Lung (tissue), 11 donors: ENCODE measurements at regions not wholly inside any gene's neighbourhood (a gene's known extent, or its start where the extent isn't known, plus 50 kb on each side); places are given as distances from the start of the nearest gene placed in this dataset.

Experiments
- ATAC-seq: fragments of 200-7000 bp; cut with Tn5 transposase; one replicate; pipeline ENCODE4 v1.9.1; 2020; ENCODE audit warnings: moderate number of reproducible peaks; ENCODE audit not compliant: insufficient read depth, low FRiP score
- DNase-seq, 3 donors: peaks; one replicate each; pipeline ENCODE4 v3.0.0-alpha.2; 2013 to 2017
- H3K27ac ChIP-seq, 2 donors: one replicate each; pipeline ENCODE4 v1.5.1; 2013; ENCODE audit warnings: mild to moderate bottlenecking in 2 of 2, moderate library complexity in 2 of 2, control low read depth in 1 of 2, inconsistent platforms in 1 of 2, low read depth in 1 of 2, low read length in 1 of 2
- H3K27me3 ChIP-seq, 3 donors: one replicate each; pipeline ENCODE4 v1.5.1; 2013; ENCODE audit warnings: low read length in 2 of 3; ENCODE audit not compliant: control insufficient read depth in 3 of 3, insufficient read depth in 3 of 3
- H3K36me3 ChIP-seq, 4 donors: one replicate each; pipeline ENCODE4 v1.5.1; 2013; ENCODE audit warnings: low read length in 4 of 4, mild to moderate bottlenecking in 1 of 4, moderate library complexity in 1 of 4; ENCODE audit not compliant: control insufficient read depth in 4 of 4, insufficient read depth in 4 of 4
- H3K4me1 ChIP-seq, 5 donors: one replicate each; pipeline ENCODE4 v1.5.1; 2013; ENCODE audit warnings: low read length in 5 of 5, mild to moderate bottlenecking in 2 of 5, moderate library complexity in 1 of 5; ENCODE audit not compliant: control insufficient read depth in 5 of 5, insufficient read depth in 5 of 5
- H3K4me3 ChIP-seq: one replicate; pipeline ENCODE4 v1.5.1; 2013; ENCODE audit warnings: mild to moderate bottlenecking, control low read depth, moderate library complexity
- H3K9ac ChIP-seq, 2 donors: one replicate each; pipeline ENCODE4 v1.5.1; 2013; ENCODE audit warnings: low read length in 2 of 2, control low read depth in 1 of 2; ENCODE audit not compliant: insufficient read depth in 1 of 2
- H3K9me3 ChIP-seq, 4 donors: one replicate each; pipeline ENCODE4 v1.5.1; 2013; ENCODE audit warnings: low read length in 3 of 4, mild to moderate bottlenecking in 1 of 4, moderate library complexity in 1 of 4; ENCODE audit not compliant: control insufficient read depth in 4 of 4, insufficient read depth in 3 of 4
- WGBS, 2 donors: extraction: QIAGEN DNeasy Blood & Tissue Kit; methylation state at CpG; one replicate each; pipeline ENCODE4 v1.1.7; 2013; 5-methylcytosine and 5-hydroxymethylcytosine counted together
- TF ChIP-seq, protein P1 (sequence below): IDR thresholded peaks from 2 replicates; pipeline ENCODE4 v1.5.1; 2012; ENCODE audit warnings: mild to moderate bottlenecking; ENCODE audit errors: control extremely low read depth, extremely low read depth
- donor health status: control.
- donor health status: control.
- donor health status: Bipolar disorder and iron deficiency.
- donor health status: healthy.
- donor health status: DM: yes; HTN: yes; CAD: no.

DNA sequence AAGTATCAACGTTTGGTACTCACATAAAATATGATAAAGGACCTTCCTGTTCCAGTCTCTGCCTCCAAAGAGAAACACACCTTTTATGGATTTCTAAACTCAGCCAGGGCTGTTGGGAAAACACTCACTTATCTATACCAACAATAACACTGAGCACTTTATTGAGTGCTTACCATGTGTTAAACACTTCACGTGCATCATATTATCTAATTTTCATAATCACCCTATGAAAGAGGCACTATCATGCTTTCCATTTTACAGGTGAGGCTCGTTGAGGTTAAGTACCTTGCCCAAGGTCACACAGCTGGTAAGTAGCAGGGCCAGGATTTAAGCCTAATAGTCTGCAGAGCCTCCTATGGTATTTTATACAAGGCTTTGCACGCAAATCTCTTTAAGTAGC lies 251.5 kb upstream of the SOX9 start:
- no peak for DNase-seq
- ATAC-seq: no peak
- TF ChIP-seq, protein P1, sequence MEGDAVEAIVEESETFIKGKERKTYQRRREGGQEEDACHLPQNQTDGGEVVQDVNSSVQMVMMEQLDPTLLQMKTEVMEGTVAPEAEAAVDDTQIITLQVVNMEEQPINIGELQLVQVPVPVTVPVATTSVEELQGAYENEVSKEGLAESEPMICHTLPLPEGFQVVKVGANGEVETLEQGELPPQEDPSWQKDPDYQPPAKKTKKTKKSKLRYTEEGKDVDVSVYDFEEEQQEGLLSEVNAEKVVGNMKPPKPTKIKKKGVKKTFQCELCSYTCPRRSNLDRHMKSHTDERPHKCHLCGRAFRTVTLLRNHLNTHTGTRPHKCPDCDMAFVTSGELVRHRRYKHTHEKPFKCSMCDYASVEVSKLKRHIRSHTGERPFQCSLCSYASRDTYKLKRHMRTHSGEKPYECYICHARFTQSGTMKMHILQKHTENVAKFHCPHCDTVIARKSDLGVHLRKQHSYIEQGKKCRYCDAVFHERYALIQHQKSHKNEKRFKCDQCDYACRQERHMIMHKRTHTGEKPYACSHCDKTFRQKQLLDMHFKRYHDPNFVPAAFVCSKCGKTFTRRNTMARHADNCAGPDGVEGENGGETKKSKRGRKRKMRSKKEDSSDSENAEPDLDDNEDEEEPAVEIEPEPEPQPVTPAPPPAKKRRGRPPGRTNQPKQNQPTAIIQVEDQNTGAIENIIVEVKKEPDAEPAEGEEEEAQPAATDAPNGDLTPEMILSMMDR: no peak
- 59 to 71% methylated on average over 4 of the region's 4 CpGs for WGBS, 2 donors
- Histone ChIP-seq H3K9me3 (no peaks in the 10 kb centered on the region), H3K27ac (no peak overlapping the region), H3K4me3 (no peak overlapping the region), H3K36me3 (no peaks in the 10 kb centered on the region), H3K27me3 (peaks cover 0 to 26% (median 6%) of the 10 kb centered on the region in 3 donors), H3K4me1 (peaks cover 0 to 33% (median 12%) of the 10 kb centered on the region in 5 donors), H3K9ac (no peak overlapping the region)

DNA sequence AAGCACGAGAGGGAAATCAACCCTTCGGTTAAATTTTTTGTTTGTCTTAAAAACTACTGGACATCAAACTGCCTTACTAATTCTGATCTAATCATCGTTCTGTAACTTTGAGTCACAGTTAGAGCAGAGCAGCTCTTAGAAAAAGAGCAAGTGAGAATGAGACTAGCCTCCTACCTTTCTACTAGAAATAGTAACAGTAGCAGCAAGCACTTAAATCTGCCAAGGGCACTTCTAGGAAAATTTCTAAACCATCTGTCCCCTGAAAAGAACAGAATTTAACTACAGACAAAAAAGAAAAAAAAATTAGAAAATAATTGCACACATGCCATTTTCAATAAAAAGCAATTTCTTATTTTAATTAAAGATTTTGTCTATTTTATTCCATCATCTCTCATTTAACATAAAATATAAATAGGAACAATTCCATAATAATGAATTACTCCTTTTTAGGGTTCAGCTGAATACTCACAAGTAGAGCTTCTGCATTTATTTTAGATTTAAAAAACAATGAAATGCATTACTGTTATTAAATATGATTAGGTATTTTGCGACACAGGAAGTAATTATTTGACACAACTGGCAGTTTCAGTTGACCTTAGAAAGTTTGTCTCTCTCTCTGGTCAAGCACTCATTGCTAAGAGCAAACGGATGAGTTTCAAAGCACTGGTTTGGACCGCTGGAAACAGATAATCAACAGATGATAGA lies 250.8 kb upstream of the SOX9 start:
- Histone ChIP-seq H3K9me3 (no peaks in the 10 kb centered on the region), H3K4me1 (peaks cover 0 to 33% (median 12%) of the 10 kb centered on the region in 5 donors), H3K27ac (no peak overlapping the region), H3K9ac (no peak overlapping the region), H3K27me3 (peaks cover 0 to 21% (median 4%) of the 10 kb centered on the region in 3 donors), H3K4me3 (no peak overlapping the region), H3K36me3 (no peaks in the 10 kb centered on the region)
- DNase-seq (no peak), ATAC-seq (no peak)
- 62 to 64% methylated on average over 6 of the region's 6 CpGs for WGBS, 2 donors
- TF ChIP-seq, protein P1: no peak

DNA sequence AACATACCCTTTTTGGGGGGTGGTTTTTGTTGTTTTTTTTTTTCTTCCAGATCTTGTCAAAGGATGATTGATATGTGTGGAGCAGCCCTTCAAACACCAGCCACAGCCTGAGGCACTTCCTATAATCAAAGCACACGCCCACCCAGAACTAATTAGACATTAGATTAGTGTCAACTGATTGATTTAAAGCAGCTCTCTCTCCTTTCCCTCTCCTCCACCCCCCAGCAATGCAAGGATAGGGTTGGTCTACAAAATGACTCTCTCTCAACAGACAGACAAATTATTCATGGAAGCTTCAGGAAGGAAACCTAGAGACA lies 250.3 kb upstream of the SOX9 start:
- no peak for DNase-seq
- H3K27ac ChIP-seq: no peak overlapping the region
- no peaks in the 10 kb centered on the region for H3K9me3 ChIP-seq
- H3K27me3 ChIP-seq: peaks cover 0 to 20% (median 4%) of the 10 kb centered on the region in 3 donors
- no peak overlapping the region for H3K9ac ChIP-seq
- peaks cover 0 to 33% (median 12%) of the 10 kb centered on the region in 5 donors for H3K4me1 ChIP-seq
- no peaks in the 10 kb centered on the region for H3K36me3 ChIP-seq
- TF ChIP-seq, protein P1: no peak
- no peak for ATAC-seq
- WGBS, 2 donors: 23 to 41% methylated on average over 1 of the region's 1 CpG
- H3K4me3 ChIP-seq: no peak overlapping the region
